HG03565 (cell line): ENCODE measurements at regions not wholly inside any gene's neighbourhood (a gene's known extent, or its start where the extent isn't known, plus 50 kb on each side); places are given as distances from the start of the nearest gene placed in this dataset.

Experiments
- ATAC-seq: cut with Tn5 transposase; IDR thresholded peaks from one replicate; pipeline ENCODE4 v1.9.1; 2021; ENCODE audit warnings: mild to moderate bottlenecking, moderate library complexity; ENCODE audit not compliant: unreplicated experiment

DNA sequence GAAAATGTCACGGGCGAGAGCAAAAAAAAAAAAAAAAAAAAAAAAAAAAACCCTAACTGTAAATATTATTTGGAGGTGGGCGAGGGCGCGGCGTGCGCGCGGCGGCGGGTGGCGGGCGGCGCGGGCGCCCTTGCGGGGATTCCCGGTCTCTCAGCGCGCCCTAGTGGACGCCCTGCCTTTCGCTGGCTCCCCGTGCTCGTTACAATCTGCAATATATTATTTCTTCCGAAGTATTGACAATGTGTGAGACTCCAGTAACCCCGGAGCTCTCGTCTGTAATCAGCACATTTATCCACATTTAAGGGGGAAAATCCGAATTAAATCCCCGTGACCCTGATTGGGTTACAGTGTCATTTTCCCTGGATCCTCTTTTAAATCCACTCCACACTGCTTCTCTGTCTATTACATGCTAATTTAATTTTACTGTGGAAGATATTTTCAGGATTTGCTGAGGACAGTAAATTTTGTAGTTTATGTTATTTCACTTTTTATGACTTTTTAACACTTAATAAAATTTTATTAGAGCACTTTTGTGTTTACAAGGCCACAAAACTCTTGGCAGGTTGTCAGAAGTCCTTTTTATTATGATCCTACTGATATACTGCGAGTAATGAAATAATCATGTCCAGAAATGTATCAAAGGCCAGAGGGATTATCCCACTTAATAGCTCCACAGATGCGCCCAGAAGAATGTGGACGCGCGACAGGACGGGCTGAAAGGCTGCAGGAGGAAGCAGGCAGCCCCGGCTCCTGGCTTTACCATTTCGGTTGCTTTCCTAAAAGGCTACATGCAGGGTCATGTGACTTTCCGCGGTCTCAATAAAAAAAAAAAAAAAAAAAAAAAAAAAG, 369.1 kb downstream of the MTX2 start:
- peak; percentile 53 for ATAC-seq

DNA sequence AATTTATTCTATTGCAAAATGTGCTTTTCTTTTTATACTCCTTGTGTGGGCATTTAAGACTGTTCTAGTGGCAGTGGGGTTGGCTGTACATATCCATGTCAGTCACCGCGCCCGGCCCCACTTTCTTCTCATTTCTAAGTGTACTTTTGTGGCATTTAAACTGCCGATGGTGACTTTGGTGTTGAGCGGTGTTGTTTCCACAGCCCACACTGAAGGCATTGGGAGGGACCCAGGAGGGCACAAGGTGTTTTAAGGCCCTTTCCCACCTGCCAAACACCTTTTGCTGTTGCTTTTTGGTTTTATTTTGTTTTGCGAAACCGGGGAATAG, 369.7 kb downstream of the MTX2 start:
- no peak for ATAC-seq

DNA sequence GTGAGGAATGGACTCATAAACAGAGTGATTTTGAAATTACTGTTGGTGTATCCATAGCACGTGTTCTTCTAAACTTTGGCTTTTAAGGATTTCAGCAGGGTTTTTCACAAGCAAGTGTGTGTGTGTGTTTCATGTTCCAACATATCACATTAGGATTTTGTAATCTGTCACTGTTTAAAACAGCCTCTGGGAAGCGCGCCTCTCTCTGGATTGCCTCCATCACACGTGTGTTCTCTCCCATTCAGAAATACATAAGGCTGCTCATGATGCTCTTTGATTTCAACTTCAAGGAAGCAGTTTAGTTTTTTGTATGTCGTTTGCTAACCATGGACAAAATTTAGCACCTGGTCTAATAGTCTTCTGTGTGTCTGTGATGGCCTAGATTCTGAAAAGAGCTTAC, 370.4 kb downstream of the MTX2 start:
- ATAC-seq, result no peak

DNA sequence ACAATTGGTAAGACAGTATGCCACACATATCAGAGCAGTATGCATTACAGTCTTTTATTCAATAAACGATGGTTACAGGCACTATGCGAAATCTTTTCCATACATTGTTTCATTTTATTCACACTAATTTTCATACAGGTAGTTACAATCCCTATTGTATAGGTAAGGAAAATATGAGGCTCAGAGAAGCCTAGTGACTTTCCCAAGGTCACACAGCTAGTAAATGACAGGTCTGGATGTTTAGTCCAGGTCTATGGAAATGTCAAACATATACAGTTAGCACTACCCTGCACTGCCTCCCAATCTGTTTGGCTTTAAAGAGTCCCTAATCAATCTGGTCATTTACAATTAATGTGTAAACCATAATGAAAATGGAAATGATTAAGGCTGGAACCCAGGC, 372.2 kb downstream of the MTX2 start:
- no peak for ATAC-seq

DNA sequence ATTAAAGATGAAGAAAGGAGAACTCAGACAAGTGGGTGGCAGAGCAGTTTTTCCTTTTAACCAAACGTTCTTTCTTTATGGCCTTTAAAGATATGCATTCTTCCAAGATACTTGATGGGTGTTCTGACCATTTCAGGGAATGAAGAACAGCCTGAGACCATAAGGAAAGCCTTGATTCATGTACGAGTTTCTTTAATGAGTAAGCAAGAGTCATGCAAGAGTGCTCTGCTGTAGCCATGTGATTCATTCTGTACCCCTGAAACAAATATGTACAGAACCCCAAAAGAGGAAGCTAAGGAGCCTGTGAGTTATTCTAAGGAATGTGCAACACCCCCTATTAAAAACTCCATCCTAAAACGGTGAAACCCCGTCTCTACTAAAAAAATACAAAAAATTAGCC, 372.8 kb downstream of the MTX2 start:
- peak; percentile 73 for ATAC-seq

DNA sequence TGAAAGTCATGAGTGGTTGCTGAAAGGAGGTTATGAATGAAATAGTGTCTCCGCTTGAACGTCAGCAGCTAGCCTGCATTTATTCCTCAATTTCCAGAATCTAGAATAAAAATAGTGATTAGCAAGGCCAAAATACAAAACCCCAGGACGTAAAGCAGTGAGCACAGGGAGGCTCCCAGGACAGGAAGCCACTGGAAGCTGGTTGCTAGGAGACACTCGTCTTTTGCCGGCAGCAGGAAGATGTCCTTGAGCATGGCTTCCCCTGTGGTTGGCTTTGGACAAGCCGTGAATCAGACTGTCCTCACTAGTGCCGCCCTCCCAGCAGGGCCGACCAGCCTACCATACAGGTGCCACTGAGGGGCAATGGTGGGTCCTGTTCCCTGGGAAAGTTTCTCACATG, 374.4 kb downstream of the MTX2 start:
- ATAC-seq, result no peak

DNA sequence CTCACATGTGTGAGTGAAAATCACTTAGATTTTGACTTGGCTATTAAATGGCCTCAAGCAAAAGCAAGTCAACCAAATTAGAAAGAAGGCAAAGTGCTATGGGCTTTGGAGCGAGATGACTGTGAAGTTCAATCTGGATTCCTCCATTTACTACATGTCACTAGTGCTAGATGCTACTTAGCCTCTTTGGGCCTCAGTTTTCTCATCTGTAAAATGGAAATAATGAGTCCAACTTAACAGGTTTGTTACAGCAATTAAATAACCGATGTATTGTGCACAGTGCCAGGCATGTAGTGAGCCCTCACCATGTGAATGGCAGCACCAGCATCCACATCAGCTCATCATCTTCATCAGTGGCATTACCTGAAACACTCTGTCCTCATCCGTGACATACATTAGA, 376.3 kb downstream of the MTX2 start:
- ATAC-seq, result no peak

DNA sequence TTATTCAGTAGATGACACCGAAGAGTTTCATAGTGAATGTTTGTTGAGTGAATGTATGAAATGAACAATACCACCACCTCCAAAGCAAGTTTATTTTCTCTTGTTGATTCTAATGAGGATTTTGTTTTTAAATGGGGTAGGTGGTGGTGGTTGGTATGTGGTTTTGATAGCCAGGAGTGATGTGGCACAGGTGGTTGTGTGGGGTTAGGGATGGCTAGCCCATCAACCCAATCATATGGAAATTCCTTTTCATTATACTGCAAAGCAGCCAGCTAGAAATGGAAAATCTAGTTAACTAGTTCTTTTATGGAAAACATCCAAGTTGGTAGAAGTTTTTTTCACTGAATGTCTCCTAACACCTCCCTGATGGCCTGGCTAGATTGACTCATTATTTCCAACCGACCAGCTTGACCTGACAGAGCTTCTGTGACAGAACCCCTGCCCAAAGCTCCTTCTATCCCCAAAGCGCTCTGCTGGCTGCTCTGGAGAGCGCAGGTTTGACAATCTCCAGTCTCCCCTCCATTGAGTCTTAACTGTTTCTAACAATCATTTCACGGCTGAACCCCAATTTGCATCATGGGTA, 376.9 kb downstream of the MTX2 start:
- no peak for ATAC-seq

DNA sequence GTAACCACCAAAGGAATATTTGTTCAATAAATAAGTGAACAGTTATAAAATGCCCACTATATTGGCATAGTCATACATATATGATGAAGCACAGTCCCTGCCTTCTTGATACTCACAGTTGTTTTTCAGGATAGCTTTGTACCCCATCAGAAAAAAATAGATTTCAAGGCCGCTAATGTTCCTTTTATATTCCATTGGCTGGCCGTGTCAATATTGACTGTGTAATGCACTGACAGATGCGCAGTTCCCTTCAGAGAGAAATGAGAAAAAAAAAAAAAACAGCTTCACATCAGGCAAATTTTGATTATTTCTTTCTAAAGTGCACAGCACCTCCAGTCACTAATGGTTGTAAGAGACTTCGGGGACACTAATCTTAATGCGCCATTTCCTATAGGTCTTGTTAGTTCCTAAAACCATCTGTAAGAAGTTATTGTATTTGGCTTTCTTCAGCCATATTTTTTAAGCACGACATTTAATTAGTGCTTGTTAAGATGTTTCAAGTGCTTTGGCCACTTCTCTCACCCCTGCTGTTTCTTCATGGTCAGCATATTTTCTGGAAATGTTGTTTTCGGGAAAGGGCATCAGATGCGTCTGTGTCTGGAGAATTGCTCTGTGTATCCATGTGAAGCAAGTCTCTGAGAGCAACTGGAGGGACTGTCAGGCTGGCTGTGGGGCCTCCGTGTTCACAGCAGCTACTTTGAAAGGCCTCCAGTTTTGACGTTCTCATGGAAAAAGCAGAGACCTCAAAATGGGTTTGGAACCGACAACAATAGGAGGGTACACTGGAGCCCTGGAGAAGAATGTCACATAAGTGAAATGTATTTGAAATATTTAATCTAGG, 378.3 kb downstream of the MTX2 start:
- ATAC-seq, result no peak

DNA sequence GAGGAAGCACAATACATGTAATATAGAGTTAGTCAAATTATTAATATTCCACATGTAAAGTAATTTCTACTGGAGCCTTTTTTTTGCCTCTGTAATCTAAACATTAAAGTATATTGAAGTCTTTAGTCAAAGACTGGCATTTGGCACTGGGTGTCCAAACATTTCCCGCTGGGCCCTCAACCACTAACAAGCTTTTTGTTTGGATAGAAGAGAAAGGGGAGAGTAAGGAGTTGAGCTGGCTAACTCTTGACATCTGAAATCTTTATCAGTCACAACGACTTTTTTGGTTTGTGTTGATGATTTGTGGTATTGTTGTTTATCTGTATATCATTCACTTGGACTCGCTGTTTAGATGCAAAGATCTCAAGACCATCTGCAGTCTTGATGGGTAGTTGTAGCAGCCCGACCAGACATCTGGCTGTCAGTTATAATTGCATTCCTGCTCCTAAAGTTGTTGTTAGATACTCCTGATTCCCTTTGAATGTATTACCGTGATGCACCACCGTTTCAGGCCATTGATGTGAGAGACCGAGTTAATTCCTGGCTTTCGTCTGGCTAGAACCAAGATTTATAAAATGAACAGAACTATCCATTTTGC, 379.6 kb downstream of the MTX2 start:
- ATAC-seq, result no peak

DNA sequence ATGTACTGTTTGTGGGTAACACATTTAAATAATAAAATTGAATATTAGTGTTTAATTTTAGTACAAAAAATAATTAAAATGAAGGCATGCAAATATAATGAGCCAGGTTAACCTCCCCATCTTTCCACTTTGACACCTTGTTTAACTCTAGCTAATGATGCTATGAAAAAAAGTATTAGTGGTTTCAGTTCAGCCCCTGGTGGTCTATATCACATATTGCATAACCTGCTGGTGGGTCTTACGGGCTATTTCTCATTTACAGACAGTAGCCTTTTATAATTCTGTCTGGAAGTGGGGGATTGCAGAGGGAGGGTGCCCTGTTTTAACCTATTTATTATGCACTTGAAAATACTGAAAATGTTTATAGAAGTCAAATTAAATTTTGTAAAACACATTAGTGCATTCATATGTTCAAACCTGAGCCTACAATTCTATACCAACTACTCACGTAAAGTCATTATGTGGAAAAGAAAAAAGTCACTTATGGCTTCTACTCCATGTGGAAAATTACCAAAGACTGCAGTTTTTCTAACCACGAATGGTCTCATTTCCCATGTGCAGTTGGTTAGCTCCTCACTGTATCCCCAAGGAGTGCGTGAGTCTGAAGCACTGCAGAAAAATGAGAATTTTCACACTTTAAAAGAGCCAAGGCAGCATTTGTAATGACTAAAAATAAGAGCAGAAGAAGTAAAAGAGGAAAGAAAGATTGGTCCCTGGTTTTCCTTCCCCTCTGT, 381.0 kb downstream of the MTX2 start:
- no peak for ATAC-seq

DNA sequence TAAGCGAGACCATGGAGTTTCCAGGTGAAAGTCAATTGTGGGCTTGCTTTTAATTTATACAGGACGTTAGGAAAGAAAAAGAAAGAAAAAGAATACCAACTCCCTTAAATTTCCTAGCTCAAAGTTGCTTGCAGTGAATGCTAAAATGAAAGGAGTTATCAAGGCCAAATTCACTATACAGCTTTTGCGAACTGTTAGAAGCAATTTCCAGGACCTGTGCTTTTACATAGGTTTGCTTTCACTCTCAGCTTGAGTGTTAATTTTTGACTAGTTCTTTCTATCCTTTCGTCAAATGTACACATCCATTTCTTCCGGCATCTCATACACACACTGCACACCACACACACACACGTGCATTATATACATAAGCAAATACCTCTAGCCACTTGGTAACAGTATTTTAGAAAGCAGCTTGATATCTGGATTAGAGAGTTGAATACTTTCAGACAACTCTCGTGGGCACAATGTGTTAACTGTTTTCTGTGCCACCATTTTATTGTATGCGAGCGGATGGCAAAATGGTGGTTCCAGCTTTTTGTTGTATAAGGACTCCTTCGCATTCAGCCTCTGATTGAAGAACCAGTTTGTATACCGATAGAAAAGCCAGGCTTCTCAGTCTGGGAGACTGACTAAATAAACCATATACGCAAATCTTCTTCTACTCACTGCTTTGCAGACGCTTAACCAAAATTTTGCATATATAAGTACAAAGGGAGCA, 381.8 kb downstream of the MTX2 start:
- ATAC-seq, result no peak

DNA sequence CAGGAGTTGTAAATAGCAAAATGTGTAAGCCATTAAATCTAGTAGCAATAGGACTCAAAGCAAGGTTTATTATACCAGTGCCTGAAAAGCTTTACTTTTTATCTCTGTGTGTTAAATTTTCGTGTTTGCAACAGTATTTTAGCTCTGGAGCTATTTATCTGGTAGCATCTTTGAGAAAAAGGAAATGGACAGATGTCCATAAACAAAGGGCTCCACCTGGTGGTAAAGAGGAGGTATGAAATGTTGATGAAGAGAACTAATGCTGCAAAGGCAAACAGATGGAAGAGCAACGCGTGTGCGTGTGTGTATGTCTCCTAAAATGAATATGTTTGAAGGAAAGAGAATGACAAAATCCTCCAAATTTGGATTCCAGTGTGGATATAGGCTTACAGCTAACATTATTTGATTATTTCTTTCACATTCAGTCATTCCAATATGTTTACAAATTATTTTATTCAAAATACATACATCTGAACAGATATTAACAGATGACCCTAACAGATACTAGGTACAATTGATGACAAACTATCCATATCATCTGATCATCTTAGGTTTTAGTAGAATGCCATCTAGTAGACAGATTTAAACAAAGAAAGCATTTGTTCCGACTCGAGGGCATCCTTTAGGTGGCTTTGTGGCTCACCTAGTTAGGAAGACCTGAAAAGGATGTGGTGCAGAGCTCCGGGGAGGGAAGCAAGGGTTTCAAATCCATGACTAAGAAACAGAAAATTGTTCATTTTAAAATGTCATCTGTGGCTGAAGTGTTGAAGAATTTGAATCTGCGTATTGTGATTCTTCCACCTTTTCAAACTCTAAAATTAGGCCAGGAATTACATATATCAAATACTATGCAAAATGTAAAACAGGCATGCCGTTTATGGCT, 383.3 kb downstream of the MTX2 start:
- no peak for ATAC-seq

DNA sequence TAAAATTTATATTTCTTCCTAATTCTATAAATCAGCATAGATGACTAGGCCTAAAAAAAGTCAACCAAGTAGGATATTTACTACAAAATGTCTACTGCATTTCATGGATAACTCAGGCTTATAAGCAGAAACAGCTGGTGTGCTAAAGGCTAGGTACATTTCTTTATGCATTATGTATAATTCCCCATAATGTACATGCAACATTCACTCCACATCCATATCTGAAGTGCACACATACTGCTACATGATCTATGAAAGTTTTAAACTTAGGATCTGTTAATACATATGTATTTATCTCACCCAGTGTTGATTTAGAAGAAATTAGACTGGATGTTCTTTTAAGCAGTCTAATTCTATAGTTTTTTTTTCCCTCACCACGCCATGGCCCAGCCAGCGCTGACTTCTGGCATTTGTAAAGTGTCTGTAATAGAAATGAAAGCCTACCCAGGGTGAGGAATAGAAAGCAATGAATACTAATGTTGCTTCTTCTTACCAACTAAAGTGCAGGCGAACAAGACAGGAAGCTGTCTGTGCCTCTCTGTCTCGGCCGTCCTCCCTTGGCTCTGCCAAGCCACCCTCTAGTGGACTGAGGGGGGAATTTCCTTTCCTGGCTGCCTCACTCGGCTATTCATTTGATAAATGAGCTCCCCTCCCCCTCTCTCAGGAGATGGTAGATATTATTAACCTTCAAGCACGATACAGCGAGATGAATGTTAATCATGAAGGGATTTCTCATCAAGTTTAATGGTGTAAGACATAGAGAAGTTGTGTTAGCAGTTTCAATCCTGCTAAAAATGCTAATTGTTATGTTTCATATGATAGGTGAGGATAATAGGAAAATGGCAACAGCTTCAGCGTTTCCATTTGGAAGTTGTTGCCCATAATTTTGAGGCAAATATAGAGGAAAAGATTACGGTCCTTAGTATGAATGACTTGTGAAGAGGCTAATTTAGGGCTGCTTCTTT, 384.5 kb downstream of the MTX2 start:
- ATAC-seq, result no peak

DNA sequence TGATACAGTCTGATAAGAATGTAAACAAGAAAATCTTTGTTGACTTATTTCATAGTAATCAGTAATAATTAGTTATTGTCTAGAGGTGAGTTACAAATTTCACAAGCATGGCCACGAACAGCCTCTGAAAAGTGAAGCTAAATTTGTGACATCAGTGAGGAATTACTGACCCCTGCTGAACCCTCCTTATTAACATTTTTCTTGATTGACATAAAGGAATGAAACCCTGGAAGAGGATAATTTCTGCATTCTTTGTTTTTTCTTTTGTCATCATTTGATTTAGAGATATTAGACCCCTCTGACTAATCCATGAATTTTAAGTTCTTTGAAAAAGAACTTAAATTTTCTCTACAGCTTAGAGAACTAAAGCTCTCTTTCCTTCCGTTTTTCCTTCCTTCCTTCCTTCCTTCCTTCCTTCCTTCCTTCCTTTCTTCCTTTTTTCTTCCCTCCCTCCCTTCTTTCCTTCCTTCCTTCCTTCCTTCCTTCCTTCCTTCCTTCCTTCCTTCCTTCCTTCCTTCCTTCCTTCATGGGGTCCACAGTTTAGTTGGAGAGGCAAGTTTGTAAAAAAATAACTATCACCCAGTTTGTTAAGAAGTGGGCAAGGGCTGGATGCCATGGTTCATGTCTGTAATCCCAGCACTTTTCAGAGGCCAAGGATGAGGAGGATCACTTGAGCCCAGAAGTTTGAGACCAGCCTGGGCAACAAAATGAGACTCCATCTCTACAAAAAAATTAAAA, 387.0 kb downstream of the MTX2 start:
- no peak for ATAC-seq

DNA sequence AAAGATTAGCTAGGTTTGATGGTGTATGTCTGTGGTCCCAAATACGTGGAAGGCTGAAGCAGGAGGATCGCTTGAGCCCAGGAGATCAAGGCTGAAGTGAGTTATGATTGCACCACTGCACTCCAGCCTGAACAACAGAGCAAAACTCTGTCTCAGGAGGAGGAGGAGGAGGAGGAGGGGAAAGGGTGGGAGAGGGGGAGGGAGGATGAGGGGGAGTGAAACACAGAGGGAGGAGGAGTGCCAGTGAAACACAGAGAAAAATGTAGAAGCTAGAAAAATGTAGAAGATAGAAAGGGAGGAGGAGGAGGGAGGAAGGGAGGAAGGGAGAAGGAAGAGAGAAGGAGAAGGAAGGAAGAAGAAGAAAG, 387.5 kb downstream of the MTX2 start:
- ATAC-seq, result no peak

DNA sequence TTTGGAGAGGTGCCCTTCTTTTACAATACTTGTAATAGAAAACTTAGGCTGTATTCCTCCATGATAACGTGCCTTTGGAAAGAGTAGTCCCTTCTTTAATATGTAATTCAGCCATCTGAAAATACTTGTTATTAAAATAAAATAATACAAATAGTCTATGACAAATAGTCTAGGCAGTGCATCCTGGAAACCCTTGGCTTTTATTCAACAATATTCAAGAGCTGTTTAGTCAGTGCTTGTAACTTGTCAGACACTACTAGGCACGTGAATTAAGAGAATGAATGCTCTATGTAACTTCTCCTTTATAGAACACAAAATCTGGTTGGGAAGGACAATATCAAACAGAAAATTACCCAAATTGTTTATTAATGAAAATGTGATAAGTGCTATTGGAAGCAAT, 388.2 kb downstream of the MTX2 start:
- ATAC-seq, result no peak

DNA sequence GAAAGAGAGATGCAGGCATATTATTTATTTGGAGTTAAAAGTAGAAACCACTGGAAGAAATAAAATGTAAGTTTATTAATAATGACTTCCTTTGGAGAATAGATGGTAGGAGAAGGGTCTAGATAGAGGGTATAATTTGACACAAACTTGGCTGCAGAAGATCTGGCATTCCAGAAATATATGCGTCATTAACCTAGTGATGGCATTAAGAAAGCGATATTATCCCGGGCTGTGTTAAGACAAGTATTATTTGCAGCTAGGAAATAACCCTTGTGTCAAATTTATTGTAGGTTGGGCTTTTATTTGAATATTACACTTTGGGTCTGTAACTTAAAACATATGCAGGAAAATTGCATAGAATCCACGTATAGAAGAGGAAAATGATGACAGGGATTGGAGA, 389.5 kb downstream of the MTX2 start:
- ATAC-seq, result no peak
